ENCODE measurements at regions not wholly inside any gene's neighbourhood (a gene's known extent, or its start where the extent isn't known, plus 50 kb on each side); places are given as distances from the start of the nearest gene placed in this dataset.

DNA sequence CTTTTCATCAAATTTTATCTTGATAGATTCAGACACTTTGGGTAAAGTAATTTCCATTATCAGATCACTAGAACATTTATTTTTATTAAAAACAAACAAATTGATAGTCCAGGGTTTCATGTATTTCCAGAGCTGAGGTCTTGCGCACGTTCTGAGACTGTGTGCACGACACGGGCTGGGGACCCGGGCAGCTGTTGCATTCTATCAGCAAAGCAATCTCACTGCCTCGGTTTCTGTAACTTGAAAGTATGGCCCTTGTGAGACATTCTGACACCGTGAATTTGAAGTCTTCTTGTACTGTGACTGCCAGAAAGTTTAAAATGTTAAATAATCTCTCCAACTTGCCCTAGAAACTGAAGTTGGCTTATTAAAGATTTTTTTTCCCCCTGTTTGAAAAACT lies 746.9 kb upstream of the ADGRL2 start:
- no peak for TF ChIP-seq CTCF (IDR thresholded peaks at IDR 0.05)
- no peak for TF ChIP-seq ZFX (IDR thresholded peaks at IDR 0.05; ENCODE audit: borderline replicate concordance)
